Neural crest cell (in vitro differentiated cells): ENCODE measurements at regions not wholly inside any gene's neighbourhood (a gene's known extent, or its start where the extent isn't known, plus 50 kb on each side); places are given as distances from the start of the nearest gene placed in this dataset.

Experiments used
- DNase-seq: peaks from one replicate; pipeline ENCODE4 v3.0.0; 2021; ENCODE audit warnings: low read depth, mixed read lengths, low spot score
- H3K27ac Mint-ChIP-seq: one replicate; pipeline ENCODE4 v1.8.0; 2021; ENCODE audit warnings: mild to moderate bottlenecking, mixed read lengths; ENCODE audit not compliant: unreplicated experiment
- H3K27me3 Mint-ChIP-seq: 2 replicates; pipeline ENCODE4 v1.8.0; 2021; ENCODE audit warnings: low read depth, mild to moderate bottlenecking, mixed read lengths
- H3K36me3 Mint-ChIP-seq: 2 replicates; pipeline ENCODE4 v1.8.0; 2021; ENCODE audit warnings: low read depth, mild to moderate bottlenecking, mixed read lengths
- H3K4me1 Mint-ChIP-seq: 2 replicates; pipeline ENCODE4 v1.8.0; 2021; ENCODE audit warnings: mixed read lengths
- H3K4me3 Mint-ChIP-seq: one replicate; pipeline ENCODE4 v1.8.0; 2021; ENCODE audit warnings: mild to moderate bottlenecking, mixed read lengths
- H3K9me3 Mint-ChIP-seq: 2 replicates; pipeline ENCODE4 v1.8.0; 2021; ENCODE audit warnings: mixed read lengths
- TF ChIP-seq, protein P1 (sequence below): fragments of 200-600 bp; sonication (generic); conservative IDR thresholded peaks from 2 replicates; pipeline ENCODE4 v1.5.0; 2021; ENCODE audit warnings: antibody characterized with exemption, mild to moderate bottlenecking

DNA sequence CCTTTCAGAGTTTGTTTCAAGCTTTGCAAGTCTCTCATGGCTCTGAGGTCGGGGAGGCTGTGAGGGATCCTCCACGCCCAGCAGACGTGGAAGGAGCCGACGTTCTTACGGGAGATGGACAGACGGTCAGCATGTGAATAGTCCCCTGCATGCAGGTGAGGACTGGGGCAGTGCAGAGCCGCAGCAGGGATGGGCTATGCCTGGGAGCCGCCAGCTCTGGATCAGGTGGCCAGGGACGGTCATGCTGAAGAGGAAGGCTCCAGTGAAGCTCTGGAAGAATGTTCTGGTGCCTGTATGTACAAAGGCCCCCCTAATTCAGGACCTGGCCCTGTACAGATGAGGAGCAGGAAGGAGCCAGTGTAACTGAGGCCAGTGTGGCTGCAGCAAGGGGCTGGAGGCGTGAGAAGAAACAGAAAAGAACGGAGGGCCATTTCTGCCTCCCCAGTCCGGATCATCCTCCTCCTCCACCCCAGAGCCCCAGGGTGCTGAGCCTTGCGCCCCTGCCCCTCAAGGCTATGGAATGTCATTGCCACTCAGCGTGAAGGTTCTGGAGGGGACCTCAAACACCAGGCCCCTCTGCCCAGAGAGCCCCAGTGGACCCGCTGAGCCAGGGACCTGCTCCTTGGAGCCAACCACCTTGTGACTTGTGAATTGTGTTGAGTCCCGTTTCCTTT, 96.8 kb upstream of the DIO3 start:
- TF ChIP-seq, protein P1, sequence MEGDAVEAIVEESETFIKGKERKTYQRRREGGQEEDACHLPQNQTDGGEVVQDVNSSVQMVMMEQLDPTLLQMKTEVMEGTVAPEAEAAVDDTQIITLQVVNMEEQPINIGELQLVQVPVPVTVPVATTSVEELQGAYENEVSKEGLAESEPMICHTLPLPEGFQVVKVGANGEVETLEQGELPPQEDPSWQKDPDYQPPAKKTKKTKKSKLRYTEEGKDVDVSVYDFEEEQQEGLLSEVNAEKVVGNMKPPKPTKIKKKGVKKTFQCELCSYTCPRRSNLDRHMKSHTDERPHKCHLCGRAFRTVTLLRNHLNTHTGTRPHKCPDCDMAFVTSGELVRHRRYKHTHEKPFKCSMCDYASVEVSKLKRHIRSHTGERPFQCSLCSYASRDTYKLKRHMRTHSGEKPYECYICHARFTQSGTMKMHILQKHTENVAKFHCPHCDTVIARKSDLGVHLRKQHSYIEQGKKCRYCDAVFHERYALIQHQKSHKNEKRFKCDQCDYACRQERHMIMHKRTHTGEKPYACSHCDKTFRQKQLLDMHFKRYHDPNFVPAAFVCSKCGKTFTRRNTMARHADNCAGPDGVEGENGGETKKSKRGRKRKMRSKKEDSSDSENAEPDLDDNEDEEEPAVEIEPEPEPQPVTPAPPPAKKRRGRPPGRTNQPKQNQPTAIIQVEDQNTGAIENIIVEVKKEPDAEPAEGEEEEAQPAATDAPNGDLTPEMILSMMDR = no peak
- H3K27me3 Mint-ChIP-seq = peaks cover 11% of the 10 kb centered on the region
- H3K4me1 Mint-ChIP-seq = peaks cover 5% of the 10 kb centered on the region
- DNase-seq = no peak
- no peak overlapping the region for H3K4me3 Mint-ChIP-seq
- no peak overlapping the region for H3K27ac Mint-ChIP-seq
- no peaks in the 10 kb centered on the region for H3K9me3 Mint-ChIP-seq
- H3K36me3 Mint-ChIP-seq = no peaks in the 10 kb centered on the region

DNA sequence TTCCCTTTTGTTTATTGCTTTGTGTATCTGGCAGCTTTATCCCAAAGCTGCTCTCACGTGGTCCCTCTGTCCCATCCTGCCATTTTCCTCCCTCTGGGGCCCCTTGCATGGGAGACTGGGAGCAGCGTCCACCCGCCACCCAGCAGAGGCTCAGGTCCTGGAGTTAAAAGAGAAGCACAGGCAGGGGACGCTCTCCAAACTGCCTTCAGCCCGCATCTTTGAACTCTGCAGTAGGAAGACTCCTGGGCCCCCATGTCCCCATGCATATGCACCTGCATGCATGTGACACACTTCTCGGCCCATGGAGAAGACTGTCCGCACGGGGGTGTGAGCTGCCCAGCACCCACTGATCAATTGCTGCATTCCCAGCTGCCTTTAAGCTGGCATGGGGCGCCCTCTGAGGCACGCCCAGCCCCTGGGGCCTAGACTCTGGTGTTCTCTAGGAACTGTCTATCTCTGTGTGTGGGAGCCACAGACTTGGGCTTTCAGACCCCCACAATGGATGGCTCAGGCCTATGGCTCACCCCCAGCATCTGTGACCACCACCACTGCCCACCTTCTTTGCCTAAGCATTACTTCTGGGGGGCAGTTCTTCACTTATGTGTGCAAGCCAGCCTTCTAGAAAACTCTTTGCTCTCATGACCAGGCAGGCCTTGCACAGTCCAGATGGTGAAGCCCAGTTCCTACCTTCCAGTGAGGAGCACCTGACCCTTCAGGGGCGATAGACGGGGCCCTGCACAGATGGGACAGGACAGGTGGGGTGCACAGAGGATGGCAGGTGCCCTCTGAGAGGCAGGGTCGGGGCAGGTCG, 96.1 kb upstream of the DIO3 start:
- TF ChIP-seq, protein P1 = no peak
- no peak for DNase-seq
- Mint-ChIP-seq H3K4me3 (no peak overlapping the region), H3K36me3 (no peaks in the 10 kb centered on the region), H3K27me3 (peaks cover 11% of the 10 kb centered on the region), H3K9me3 (no peaks in the 10 kb centered on the region), H3K4me1 (peaks cover 10% of the 10 kb centered on the region), H3K27ac (no peak overlapping the region)

DNA sequence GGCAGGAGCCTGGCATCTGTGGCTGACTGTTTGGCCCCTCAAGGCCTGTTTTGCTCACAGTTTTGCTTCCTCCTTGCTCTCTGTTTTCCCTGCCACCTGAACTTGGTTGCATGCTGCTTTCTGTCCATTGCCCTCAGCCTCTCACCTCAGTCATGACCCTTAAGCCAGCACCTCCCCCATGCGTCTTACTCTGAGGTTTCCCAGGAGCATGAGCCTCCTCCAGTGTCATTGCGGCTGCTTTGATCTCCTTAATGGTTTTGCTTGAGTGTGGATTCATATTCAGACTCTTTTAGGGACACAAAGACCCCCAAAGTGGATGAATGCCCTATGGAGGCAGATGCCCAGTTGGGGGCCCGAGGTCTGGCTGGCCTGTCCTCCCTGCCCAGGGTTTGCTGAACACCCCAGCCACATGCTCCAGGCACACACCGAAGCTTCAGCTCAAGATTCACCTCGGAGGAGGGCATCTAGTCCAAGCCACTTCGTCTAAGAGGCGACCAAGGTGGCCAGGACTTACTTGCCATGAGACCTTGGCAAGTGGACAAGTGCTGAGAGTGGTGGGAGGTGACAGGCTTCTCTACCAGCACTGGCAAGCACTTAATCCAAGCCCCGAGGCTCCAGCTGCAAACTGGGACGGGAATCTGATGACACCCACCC, 95.4 kb upstream of the DIO3 start:
- Mint-ChIP-seq H3K36me3 (no peaks in the 10 kb centered on the region), H3K27ac (no peak overlapping the region), H3K27me3 (peaks cover 11% of the 10 kb centered on the region)

DNA sequence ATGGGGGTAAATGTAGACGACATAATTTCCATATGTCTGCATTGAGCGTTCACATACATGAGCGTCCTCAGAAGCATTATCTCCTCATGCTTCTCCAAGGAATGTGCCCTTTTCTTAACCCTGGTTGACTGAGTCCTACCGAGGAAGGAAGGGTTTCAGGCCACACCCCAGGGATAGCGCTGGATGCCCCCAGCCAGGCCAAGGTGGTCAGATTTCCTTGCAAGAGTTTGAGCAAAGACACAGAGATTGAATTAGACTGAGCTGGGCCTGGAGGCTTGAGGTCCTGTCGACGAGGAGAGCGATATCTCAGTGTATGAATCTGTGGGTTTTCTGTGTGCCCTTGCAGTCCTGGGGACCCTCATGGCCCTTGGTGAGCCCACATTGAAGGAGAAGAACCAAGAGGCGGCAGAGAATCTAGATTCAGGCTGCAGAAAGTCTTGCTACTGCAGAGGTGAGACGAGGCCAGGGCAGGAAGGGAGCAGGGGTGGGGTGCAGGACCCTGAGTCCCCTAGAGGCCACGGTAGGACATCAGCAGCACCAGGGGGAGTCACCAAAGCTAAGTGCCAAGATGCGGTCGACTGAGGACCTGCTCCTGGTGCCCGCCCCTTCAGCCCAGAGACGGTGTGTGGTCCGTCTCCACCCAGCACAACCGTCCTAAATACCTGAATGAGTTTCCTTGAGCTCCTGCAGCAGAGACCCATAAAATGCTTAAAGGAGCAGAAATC, 94.7 kb upstream of the DIO3 start:
- H3K27me3 Mint-ChIP-seq = peaks cover 13% of the 10 kb centered on the region
- H3K36me3 Mint-ChIP-seq = no peaks in the 10 kb centered on the region
- TF ChIP-seq, protein P1 = no peak
- H3K27ac Mint-ChIP-seq = no peak overlapping the region
- H3K4me3 Mint-ChIP-seq = no peak overlapping the region
- DNase-seq = no peak
- peaks cover 9% of the 10 kb centered on the region for H3K4me1 Mint-ChIP-seq
- no peaks in the 10 kb centered on the region for H3K9me3 Mint-ChIP-seq

More for the DNA sequence above, 95.4 kb upstream of the DIO3 start:
- Mint-ChIP-seq H3K9me3 (no peaks in the 10 kb centered on the region), H3K4me3 (no peak overlapping the region), H3K4me1 (peaks cover 10% of the 10 kb centered on the region)
- TF ChIP-seq, protein P1 = no peak
- DNase-seq = no peak
